GM23248 (cell line): ENCODE measurements at regions not wholly inside any gene's neighbourhood (a gene's known extent, or its start where the extent isn't known, plus 50 kb on each side); places are given as distances from the start of the nearest gene placed in this dataset.

Experiments
- DNase-seq: peaks from one replicate; pipeline ENCODE4 v3.0.0-alpha.2; 2015
- H2AFZ ChIP-seq: fragments of 200-600 bp; sonication (generic); 2 replicates; pipeline ENCODE4 v1.6.1; 2016; ENCODE audit warnings: antibody characterized with exemption
- H3F3A ChIP-seq: fragments of 200-600 bp; sonication (generic); 2 replicates; pipeline ENCODE4 v1.6.1; 2016; ENCODE audit warnings: mild to moderate bottlenecking, antibody characterized with exemption, mixed run types; ENCODE audit not compliant: insufficient read depth
- H3K27ac ChIP-seq: fragments of 200-600 bp; sonication (generic); 2 replicates; pipeline ENCODE4 v1.5.1; 2016; ENCODE audit warnings: mild to moderate bottlenecking
- H3K27me3 ChIP-seq: fragments of 200-600 bp; sonication (generic); replicated peaks from 2 replicates; pipeline ENCODE4 v1.6.1; 2016; ENCODE audit warnings: mild to moderate bottlenecking; ENCODE audit not compliant: insufficient read depth
- H3K36me3 ChIP-seq: fragments of 200-600 bp; sonication (generic); 2 replicates; pipeline ENCODE4 v1.6.1; 2016; ENCODE audit warnings: low read depth, mild to moderate bottlenecking
- H3K4me1 ChIP-seq: fragments of 200-600 bp; sonication (generic); 2 replicates; pipeline ENCODE4 v1.6.1; 2016; ENCODE audit warnings: mild to moderate bottlenecking; ENCODE audit not compliant: insufficient read depth
- H3K4me2 ChIP-seq: fragments of 200-600 bp; sonication (generic); one replicate; pipeline ENCODE4 v1.6.1; 2016; ENCODE audit warnings: mild to moderate bottlenecking; ENCODE audit not compliant: unreplicated experiment
- H3K4me3 ChIP-seq: fragments of 200-600 bp; sonication (generic); 2 replicates; pipeline ENCODE4 v1.5.1; 2016; ENCODE audit warnings: mild to moderate bottlenecking
- H3K79me2 ChIP-seq: fragments of 200-600 bp; sonication (generic); 2 replicates; pipeline ENCODE4 v1.6.1; 2016; ENCODE audit warnings: mild to moderate bottlenecking; ENCODE audit not compliant: insufficient read depth
- H3K9ac ChIP-seq: fragments of 200-600 bp; sonication (generic); 2 replicates; pipeline ENCODE4 v1.6.1; 2016; ENCODE audit warnings: mild to moderate bottlenecking
- H3K9me2 ChIP-seq: fragments of 200-600 bp; sonication (generic); 2 replicates; pipeline ENCODE4 v1.6.1; 2016; ENCODE audit warnings: mixed run types, mild to moderate bottlenecking, moderate library complexity; ENCODE audit not compliant: insufficient read depth
- H3K9me3 ChIP-seq: fragments of 200-600 bp; sonication (generic); one replicate; pipeline ENCODE4 v1.6.1; 2017; ENCODE audit warnings: low read depth
- H4K20me1 ChIP-seq: fragments of 200-600 bp; sonication (generic); 2 replicates; pipeline ENCODE4 v1.6.0; 2016; ENCODE audit not compliant: insufficient read depth
- EZH2 ChIP-seq: fragments of 200-600 bp; sonication (generic); IDR thresholded peaks from 2 replicates; pipeline ENCODE4 v1.6.1; 2018; ENCODE audit warnings: antibody characterized with exemption, mild to moderate bottlenecking; ENCODE audit not compliant: insufficient read depth, poor library complexity, severe bottlenecking
- EZH2phosphoT487 ChIP-seq: fragments of 200-600 bp; sonication (generic); IDR thresholded peaks from 2 replicates; pipeline ENCODE4 v1.6.1; 2018; ENCODE audit warnings: antibody characterized with exemption, moderate library complexity, mild to moderate bottlenecking, low read depth; ENCODE audit not compliant: insufficient read depth
- WGBS, 2 experiments: methylation state at CpG; one replicate each; pipeline ENCODE4 v1.1.6; 2015 to 2017; ENCODE audit warnings: low lambda C conversion rate in 2 of 2, low coverage in 1 of 2; ENCODE audit errors: missing lambda C conversion rate in 2 of 2; 5-methylcytosine and 5-hydroxymethylcytosine counted together
- in situ Hi-C: fragments of 300-500 bp; cut with MboI; formaldehyde crosslinking; loops from 2 replicates; pipeline ENCODE4 v1.15.0; 2020

DNA sequence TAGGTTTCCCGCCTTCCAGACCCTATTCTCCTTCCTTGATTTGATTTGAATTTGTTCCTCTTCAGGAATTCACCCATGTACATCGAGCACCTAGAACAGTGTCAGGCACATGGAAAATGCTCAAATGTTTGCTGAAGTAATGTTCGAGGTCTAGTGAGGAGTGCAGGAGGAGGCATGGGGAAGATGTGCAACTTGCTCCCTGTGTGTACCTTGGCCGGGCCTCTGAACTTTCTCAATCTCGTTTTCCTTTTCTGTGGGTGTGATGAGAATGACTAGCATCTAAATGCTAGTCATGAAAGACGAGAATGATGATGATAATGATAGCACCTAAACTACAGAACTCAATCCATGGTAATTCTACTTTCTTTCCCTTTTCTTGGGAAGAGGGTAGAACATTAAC lies 279.1 kb upstream of the PLET1 start:
- no peaks in the 10 kb centered on the region for H3F3A ChIP-seq
- WGBS, 2 experiments, result 59 to 62% methylated on average over 6 of the region's 6 CpGs
- no peaks in the 10 kb centered on the region for H3K36me3 ChIP-seq
- in situ Hi-C loops, result no loop called here
- H4K20me1 ChIP-seq, result no peaks in the 10 kb centered on the region
- H2AFZ ChIP-seq, result no peak overlapping the region
- no peaks in the 10 kb centered on the region for H3K9me2 ChIP-seq
- no peaks in the 10 kb centered on the region for H3K4me1 ChIP-seq
- H3K9ac ChIP-seq, result no peak overlapping the region
- TF ChIP-seq EZH2phosphoT487 (no peak), EZH2 (no peak)
- no peaks in the 10 kb centered on the region for H3K9me3 ChIP-seq
- no peaks in the 10 kb centered on the region for H3K79me2 ChIP-seq
- H3K4me3 ChIP-seq, result no peak overlapping the region
- H3K4me2 ChIP-seq, result no peak overlapping the region
- no peak for DNase-seq
- no peak overlapping the region for H3K27ac ChIP-seq
- peaks cover 14% of the 10 kb centered on the region; the same call in 1 of the 2 replicates for H3K27me3 ChIP-seq

DNA sequence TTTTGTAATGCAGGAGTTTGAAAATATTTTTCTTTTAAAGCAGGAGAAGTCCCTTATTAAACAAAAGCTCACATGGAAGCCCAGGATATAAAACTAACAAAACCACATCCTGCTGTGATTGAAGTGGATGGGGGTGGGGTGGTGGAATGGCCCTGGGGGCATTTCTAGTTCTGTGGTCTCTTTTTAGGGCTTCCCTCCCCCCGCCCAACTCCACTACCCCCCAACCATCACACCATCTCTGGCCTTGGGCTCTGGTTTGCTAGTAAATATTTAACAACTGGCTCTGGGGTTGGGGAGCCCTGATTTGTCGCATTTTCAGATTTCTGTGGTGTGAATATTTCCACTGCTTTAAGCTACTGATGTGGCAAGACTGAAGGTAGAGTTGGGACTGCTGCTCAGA lies 279.6 kb upstream of the PLET1 start:
- no peaks in the 10 kb centered on the region for H4K20me1 ChIP-seq
- H3K27me3 ChIP-seq, result peaks cover 11% of the 10 kb centered on the region; the same call in 1 of the 2 replicates
- WGBS, 2 experiments, result 50 to 73% methylated on average over 1 to 2 of the region's 2 CpGs
- H3K27ac ChIP-seq, result no peak overlapping the region
- H3K36me3 ChIP-seq, result no peaks in the 10 kb centered on the region
- H3K4me2 ChIP-seq, result no peak overlapping the region
- H3K9ac ChIP-seq, result no peak overlapping the region
- H3F3A ChIP-seq, result no peaks in the 10 kb centered on the region
- no peaks in the 10 kb centered on the region for H3K9me2 ChIP-seq
- in situ Hi-C loops, result no loop called here
- no peaks in the 10 kb centered on the region for H3K4me1 ChIP-seq
- DNase-seq, result no peak
- H3K79me2 ChIP-seq, result no peaks in the 10 kb centered on the region
- TF ChIP-seq EZH2 (no peak), EZH2phosphoT487 (no peak)
- no peak overlapping the region for H2AFZ ChIP-seq
- no peak overlapping the region for H3K4me3 ChIP-seq
- H3K9me3 ChIP-seq, result no peaks in the 10 kb centered on the region

- TF ChIP-seq EZH2, result no peak
- no peak for TF ChIP-seq EZH2phosphoT487
Measured at GRCh38 chr11:112541140-112542046, 280.7 kb upstream of the PLET1 start.

GRCh38 chr11:112542479-112542878 lies 281.8 kb upstream of the PLET1 start:
- Histone ChIP-seq H3K27me3 (peaks cover 3% of the 10 kb centered on the region), H3K79me2 (no peaks in the 10 kb centered on the region)
- in situ Hi-C loops, result no loop called here

More at GRCh38 chr11:112541140-112542046, 280.7 kb upstream of the PLET1 start:
- 38 to 46% methylated on average over 3 of the region's 3 CpGs for WGBS, 2 experiments
- no peak for DNase-seq
- in situ Hi-C loops, result no loop called here
- no peak overlapping the region for H2AFZ ChIP-seq
- peaks cover 11% of the 10 kb centered on the region for H3K27me3 ChIP-seq
- H3K36me3 ChIP-seq, result no peaks in the 10 kb centered on the region
- H3K79me2 ChIP-seq, result no peaks in the 10 kb centered on the region
- H4K20me1 ChIP-seq, result no peaks in the 10 kb centered on the region
- no peak overlapping the region for H3K4me2 ChIP-seq
- no peaks in the 10 kb centered on the region for H3K9me2 ChIP-seq
- H3K4me1 ChIP-seq, result no peaks in the 10 kb centered on the region
- no peaks in the 10 kb centered on the region for H3F3A ChIP-seq
- H3K9ac ChIP-seq, result no peak overlapping the region
- no peak overlapping the region for H3K27ac ChIP-seq
- H3K4me3 ChIP-seq, result no peak overlapping the region
- H3K9me3 ChIP-seq, result no peaks in the 10 kb centered on the region

More at GRCh38 chr11:112542479-112542878, 281.8 kb upstream of the PLET1 start:
- H3K9ac ChIP-seq, result no peak overlapping the region
- H3K4me2 ChIP-seq, result no peak overlapping the region
- H4K20me1 ChIP-seq, result no peaks in the 10 kb centered on the region
- 60 to 64% methylated on average over 1 of the region's 1 CpG for WGBS, 2 experiments
- H2AFZ ChIP-seq, result no peak overlapping the region
- H3K9me3 ChIP-seq, result no peaks in the 10 kb centered on the region
- TF ChIP-seq EZH2phosphoT487 (no peak), EZH2 (no peak)
- no peak overlapping the region for H3K27ac ChIP-seq
- no peaks in the 10 kb centered on the region for H3K9me2 ChIP-seq
- DNase-seq, result no peak
- H3K4me1 ChIP-seq, result no peaks in the 10 kb centered on the region
- H3F3A ChIP-seq, result no peaks in the 10 kb centered on the region
- H3K4me3 ChIP-seq, result no peak overlapping the region
- H3K36me3 ChIP-seq, result no peaks in the 10 kb centered on the region
